ENCODE measurements at regions not wholly inside any gene's neighbourhood (a gene's known extent, or its start where the extent isn't known, plus 50 kb on each side); places are given as distances from the start of the nearest gene placed in this dataset.
"Not testable (repeated sequence)": the region's sequence is repeated elsewhere in the genome, so short reads cannot be mapped to it uniquely, and the experiment has no call there.

DNA sequence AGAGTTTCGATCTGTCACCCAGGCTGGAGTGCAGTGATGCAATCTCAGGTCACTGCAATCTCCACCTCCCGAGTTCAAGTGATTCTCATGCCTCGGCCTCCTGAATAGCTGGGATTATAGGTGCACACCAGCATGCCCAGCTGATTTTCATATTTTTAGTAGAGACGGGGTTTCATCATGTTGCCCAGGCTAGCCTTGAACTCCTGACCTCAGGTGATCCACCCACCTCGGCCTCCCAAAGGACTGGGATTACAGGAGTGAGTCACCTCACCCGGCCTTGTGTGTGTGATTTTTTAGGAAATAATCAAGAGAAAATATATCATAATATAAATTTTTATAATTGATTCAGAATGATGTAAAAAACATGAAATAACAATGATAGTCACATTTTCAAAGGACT lies 1231.4 kb downstream of the GALC start:
- DNase-seq (ENCODE audit: insufficient read length, low spot score, missing footprints) = no peak
- H3K79me2 ChIP-seq (ENCODE audit: insufficient read depth, low read length) = no peaks in the 10 kb centered on the region
- H2AFZ ChIP-seq (ENCODE audit: low read length) = no peak overlapping the region
- TF ChIP-seq, protein P1, sequence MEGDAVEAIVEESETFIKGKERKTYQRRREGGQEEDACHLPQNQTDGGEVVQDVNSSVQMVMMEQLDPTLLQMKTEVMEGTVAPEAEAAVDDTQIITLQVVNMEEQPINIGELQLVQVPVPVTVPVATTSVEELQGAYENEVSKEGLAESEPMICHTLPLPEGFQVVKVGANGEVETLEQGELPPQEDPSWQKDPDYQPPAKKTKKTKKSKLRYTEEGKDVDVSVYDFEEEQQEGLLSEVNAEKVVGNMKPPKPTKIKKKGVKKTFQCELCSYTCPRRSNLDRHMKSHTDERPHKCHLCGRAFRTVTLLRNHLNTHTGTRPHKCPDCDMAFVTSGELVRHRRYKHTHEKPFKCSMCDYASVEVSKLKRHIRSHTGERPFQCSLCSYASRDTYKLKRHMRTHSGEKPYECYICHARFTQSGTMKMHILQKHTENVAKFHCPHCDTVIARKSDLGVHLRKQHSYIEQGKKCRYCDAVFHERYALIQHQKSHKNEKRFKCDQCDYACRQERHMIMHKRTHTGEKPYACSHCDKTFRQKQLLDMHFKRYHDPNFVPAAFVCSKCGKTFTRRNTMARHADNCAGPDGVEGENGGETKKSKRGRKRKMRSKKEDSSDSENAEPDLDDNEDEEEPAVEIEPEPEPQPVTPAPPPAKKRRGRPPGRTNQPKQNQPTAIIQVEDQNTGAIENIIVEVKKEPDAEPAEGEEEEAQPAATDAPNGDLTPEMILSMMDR (IDR thresholded peaks at IDR 0.05; ENCODE audit: extremely low read depth, low read depth, low read length) = no peak
- H3K4me2 ChIP-seq (ENCODE audit: insufficient read depth, low read length) = no peak overlapping the region
- no peaks in the 10 kb centered on the region for H4K20me1 ChIP-seq (ENCODE audit: insufficient read depth, low read length)
- H3K27ac ChIP-seq (ENCODE audit: low read depth, low read length) = no peak overlapping the region
- H3K4me1 ChIP-seq (ENCODE audit: insufficient read depth, low read length) = no peaks in the 10 kb centered on the region
- no peak overlapping the region for H3K4me3 ChIP-seq (ENCODE audit: insufficient read depth, low read length)
- no peaks in the 10 kb centered on the region for H3K9me3 ChIP-seq (ENCODE audit: low read depth, low read length)
- no peaks in the 10 kb centered on the region for H3K36me3 ChIP-seq (ENCODE audit: insufficient read depth, low read length)
- no peaks in the 10 kb centered on the region for H3K27me3 ChIP-seq (ENCODE audit: insufficient read depth, low read length)

DNA sequence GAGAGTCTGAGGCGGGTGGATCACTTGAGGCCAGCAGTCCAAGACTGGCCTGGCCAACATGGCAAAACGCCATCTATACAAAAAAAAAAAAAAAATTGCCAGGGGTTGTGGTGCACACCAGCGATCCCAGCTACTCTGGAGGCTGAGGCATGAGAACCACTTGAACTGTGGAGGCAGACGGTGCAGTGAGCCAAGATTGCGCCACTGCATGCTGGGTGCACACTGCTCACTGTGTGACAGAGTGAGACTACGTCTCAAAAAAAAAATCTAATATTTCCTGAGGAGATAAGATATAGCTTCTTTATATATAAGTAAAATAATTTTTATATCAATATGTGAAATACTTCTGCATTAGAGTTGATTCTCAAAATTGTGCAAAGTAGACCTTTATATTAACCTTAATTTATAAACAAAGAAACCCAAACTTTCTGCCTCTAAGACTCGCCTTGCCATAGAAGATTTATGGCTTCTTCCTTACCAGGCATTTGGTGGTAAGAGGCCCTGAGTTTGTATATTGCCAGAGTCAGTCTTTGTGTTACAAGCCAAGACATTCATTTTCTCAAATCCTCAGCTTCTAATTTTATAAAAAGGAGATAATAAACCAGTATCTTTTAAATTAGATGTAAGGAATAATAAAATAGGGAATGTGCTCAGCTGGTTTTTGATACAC lies 1226.7 kb downstream of the FLRT2 start:
- Histone ChIP-seq H3K36me3 (ENCODE audit: insufficient read depth, low read length) (no peaks in the 10 kb centered on the region), H3K79me2 (ENCODE audit: insufficient read depth, low read length) (no peaks in the 10 kb centered on the region), H2AFZ (ENCODE audit: low read length) (no peak overlapping the region), H3K4me3 (ENCODE audit: insufficient read depth, low read length) (no peak overlapping the region), H3K9me3 (ENCODE audit: low read depth, low read length) (no peaks in the 10 kb centered on the region), H3K4me1 (ENCODE audit: insufficient read depth, low read length) (no peaks in the 10 kb centered on the region), H3K27ac (ENCODE audit: low read depth, low read length) (no peak overlapping the region), H3K4me2 (ENCODE audit: insufficient read depth, low read length) (no peak overlapping the region), H3K27me3 (ENCODE audit: insufficient read depth, low read length) (no peaks in the 10 kb centered on the region), H4K20me1 (ENCODE audit: insufficient read depth, low read length) (no peaks in the 10 kb centered on the region)
- no peak for DNase-seq (ENCODE audit: insufficient read length, low spot score, missing footprints)
- TF ChIP-seq, protein P1 (IDR thresholded peaks at IDR 0.05; ENCODE audit: extremely low read depth, low read depth, low read length) = no peak

DNA sequence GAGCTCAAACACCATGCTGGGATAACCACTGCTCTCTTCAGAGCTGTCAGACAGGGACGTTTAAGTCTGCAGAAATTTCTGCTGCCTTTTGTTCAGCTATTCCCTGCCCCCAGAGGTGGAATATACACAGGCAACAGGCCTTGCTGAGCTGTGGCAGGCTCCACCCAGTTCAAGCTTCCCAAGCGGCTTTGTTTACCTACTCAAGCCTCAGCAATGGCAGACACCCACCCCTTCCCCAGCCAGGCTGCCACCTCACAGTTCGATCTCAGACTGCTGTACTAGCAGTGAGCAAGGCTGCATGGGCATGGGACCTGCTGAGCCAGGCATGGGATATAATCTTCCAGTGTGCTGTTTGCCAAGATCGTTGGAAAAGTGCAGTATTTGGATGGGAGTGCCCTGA lies 1220.5 kb downstream of the FLRT2 start:
- not testable (repeated sequence) for H3K36me3 ChIP-seq (ENCODE audit: insufficient read depth, low read length); H3K4me3 ChIP-seq (ENCODE audit: insufficient read depth, low read length); H3K9me3 ChIP-seq (ENCODE audit: low read depth, low read length); H3K27ac ChIP-seq (ENCODE audit: low read depth, low read length); H3K79me2 ChIP-seq (ENCODE audit: insufficient read depth, low read length); H3K4me1 ChIP-seq (ENCODE audit: insufficient read depth, low read length); H2AFZ ChIP-seq (ENCODE audit: low read length); H4K20me1 ChIP-seq (ENCODE audit: insufficient read depth, low read length); H3K27me3 ChIP-seq (ENCODE audit: insufficient read depth, low read length); DNase-seq (ENCODE audit: insufficient read length, low spot score, missing footprints); H3K4me2 ChIP-seq (ENCODE audit: insufficient read depth, low read length)

DNA sequence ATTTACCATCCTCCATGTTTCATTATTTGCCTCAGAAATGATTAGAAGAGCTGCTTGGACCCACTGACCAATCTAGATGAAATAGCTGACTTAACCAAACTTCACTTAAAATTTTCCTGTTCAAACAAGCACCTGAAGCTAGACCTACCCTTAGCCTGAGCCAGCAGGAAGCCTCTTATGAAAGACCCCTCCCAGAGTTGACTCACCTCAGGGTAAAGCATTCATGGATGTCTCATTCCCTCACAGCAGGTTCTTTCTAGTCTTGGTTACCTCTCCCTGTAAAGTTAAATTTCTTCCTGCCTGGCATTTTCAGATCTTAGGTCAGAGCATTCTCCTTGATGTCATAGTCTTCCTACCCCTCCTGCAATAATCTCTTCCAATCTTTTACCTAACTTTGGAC lies 1209.8 kb downstream of the FLRT2 start:
- Histone ChIP-seq H3K4me1 (ENCODE audit: insufficient read depth, low read length) (no peaks in the 10 kb centered on the region), H3K4me2 (ENCODE audit: insufficient read depth, low read length) (no peak overlapping the region), H3K36me3 (ENCODE audit: insufficient read depth, low read length) (no peaks in the 10 kb centered on the region), H3K27ac (ENCODE audit: low read depth, low read length) (no peak overlapping the region), H3K79me2 (ENCODE audit: insufficient read depth, low read length) (no peaks in the 10 kb centered on the region), H2AFZ (ENCODE audit: low read length) (no peak overlapping the region), H4K20me1 (ENCODE audit: insufficient read depth, low read length) (no peaks in the 10 kb centered on the region), H3K4me3 (ENCODE audit: insufficient read depth, low read length) (no peak overlapping the region), H3K9me3 (ENCODE audit: low read depth, low read length) (no peaks in the 10 kb centered on the region), H3K27me3 (ENCODE audit: insufficient read depth, low read length) (no peaks in the 10 kb centered on the region)
- DNase-seq (ENCODE audit: insufficient read length, low spot score, missing footprints) = no peak
- TF ChIP-seq, protein P1 (IDR thresholded peaks at IDR 0.05; ENCODE audit: extremely low read depth, low read depth, low read length) = no peak

DNA sequence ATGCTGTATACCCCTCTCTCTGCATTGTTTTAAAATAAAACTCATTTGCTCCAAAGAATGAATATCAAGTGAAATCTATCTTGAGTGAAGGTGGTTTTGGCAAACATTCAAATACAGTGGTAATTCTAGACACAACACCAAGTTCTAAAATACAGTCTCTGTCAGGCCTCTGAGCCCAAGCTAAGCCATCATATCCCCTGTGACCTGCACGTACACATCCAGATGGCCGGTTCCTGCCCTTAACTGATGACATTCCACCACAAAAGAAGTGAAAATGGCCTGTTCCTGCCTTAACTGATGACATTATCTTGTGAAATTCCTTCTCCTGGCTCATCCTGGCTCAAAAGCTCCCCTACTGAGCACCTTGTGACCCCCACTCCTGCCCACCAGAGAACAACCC lies 1201.5 kb downstream of the FLRT2 start:
- not testable (repeated sequence) for DNase-seq (ENCODE audit: insufficient read length, low spot score, missing footprints)

More for the DNA sequence above, 1201.5 kb downstream of the FLRT2 start:
- not testable (repeated sequence) for H2AFZ ChIP-seq (ENCODE audit: low read length); H3K4me1 ChIP-seq (ENCODE audit: insufficient read depth, low read length); H3K4me3 ChIP-seq (ENCODE audit: insufficient read depth, low read length); H3K4me2 ChIP-seq (ENCODE audit: insufficient read depth, low read length); H3K9me3 ChIP-seq (ENCODE audit: low read depth, low read length); H3K27me3 ChIP-seq (ENCODE audit: insufficient read depth, low read length); H3K27ac ChIP-seq (ENCODE audit: low read depth, low read length); H4K20me1 ChIP-seq (ENCODE audit: insufficient read depth, low read length); H3K79me2 ChIP-seq (ENCODE audit: insufficient read depth, low read length); H3K36me3 ChIP-seq (ENCODE audit: insufficient read depth, low read length)
